ENCODE measurements at regions not wholly inside any gene's neighbourhood (a gene's known extent, or its start where the extent isn't known, plus 50 kb on each side); places are given as distances from the start of the nearest gene placed in this dataset.

DNA sequence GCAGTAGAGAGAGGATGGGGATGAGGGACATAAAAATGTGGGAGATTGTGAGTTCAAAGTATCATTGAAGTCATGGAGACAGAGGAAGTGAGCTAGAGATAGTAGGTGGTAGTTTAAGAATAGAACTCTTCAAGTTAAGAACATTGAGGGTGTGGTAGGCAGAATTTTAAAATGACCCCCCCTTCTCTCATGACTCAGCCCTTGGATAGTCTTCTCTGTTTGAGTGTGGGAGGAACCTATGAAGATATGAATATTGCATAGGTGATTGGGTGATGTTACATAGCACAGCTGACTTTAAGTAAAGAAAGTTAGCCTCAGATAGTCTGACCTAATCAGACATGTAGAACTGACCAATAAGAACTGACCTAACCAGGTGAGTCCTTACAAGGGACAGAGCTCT, 418.6 kb downstream of the FOXO1 start:
- Histone ChIP-seq H3K27me3 (ENCODE audit: control insufficient read depth in 1 of 2, insufficient read depth in 1 of 2, low read length in 2 of 2) (peaks cover 0 to 7% of the 10 kb centered on the region in 2 experiments), H3K18ac (ENCODE audit: low read depth in 1 of 2, low read length in 2 of 2) (no peak overlapping the region), H3K4me3 (ENCODE audit: insufficient read depth in 1 of 2, low read depth in 1 of 2, low read length in 2 of 2) (no peak overlapping the region), H3K27ac (ENCODE audit: low read length, poor library complexity, severe bottlenecking) (no peak overlapping the region), H2BK15ac (ENCODE audit: low read depth, poor library complexity, severe bottlenecking) (no peak overlapping the region), H2BK12ac (ENCODE audit: low read length in 2 of 2) (no peak overlapping the region), H3K9ac (ENCODE audit: low read length) (no peak overlapping the region), H3K14ac (ENCODE audit: low read length in 2 of 2) (no peak overlapping the region), H4K8ac (ENCODE audit: low read length) (no peak overlapping the region), H2AK5ac (ENCODE audit: low read length, severe bottlenecking) (no peak overlapping the region), H4K91ac (ENCODE audit: low read length) (no peak overlapping the region), H3K23ac (ENCODE audit: low read length in 2 of 2) (no peak overlapping the region), H3K4me2 (ENCODE audit: low read length, poor library complexity, severe bottlenecking) (no peak overlapping the region), H3K4ac (ENCODE audit: low read depth in 1 of 2, low read length in 2 of 2) (no peak overlapping the region), H3K9me3 (ENCODE audit: control insufficient read depth, low read length) (no peaks in the 10 kb centered on the region), H3K36me3 (ENCODE audit: control insufficient read depth in 1 of 2, insufficient read depth in 2 of 2, low read depth in 1 of 2, low read length in 2 of 2) (no peaks in the 10 kb centered on the region), H2BK120ac (ENCODE audit: low read depth, low read length) (no peak overlapping the region), H3K79me1 (replicated peaks; ENCODE audit: low read length, poor library complexity, severe bottlenecking) (no peaks in the 10 kb centered on the region), H3K4me1 (ENCODE audit: control insufficient read depth, insufficient read depth, low read depth, low read length) (no peaks in the 10 kb centered on the region), H2BK5ac (ENCODE audit: low read depth, low read length, poor library complexity, severe bottlenecking) (no peak overlapping the region), H2AFZ (ENCODE audit: low read depth, low read length) (no peak overlapping the region)
- DNase-seq, result no peak

DNA sequence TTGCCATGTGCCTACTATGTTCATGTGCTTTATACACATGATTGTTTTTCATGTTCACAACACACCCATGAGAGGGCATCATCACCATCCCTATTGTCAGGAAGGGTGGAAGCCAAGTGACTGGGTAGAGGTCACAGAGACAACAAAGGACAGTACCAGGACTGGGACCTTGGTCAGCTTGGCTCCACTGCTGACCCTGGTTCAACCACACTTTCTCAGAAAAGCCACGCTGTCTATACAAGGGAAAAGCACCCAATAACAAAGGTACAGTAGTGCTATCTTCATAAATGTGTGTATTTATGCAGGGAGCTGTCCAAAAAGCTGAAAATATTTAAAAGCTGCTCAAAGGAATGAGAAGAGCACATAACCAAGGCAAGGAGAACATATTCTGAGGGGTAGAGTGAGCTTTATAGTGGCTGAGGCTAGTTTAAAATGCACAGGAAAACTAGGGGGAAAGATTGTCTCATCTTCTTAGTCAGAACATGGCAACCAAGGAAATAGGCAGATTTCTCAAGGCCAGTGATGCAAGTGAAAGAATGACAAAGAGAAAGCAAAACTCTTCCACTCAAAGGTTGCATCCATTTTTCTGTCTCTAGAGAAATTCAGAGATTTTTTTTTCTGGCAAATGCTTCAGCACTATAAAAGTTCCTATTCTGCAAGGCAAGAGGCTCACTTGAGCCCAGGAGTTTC, 415.0 kb downstream of the FOXO1 start:
- H3K4me2 ChIP-seq (ENCODE audit: low read length, poor library complexity, severe bottlenecking), result no peak overlapping the region
- H2BK5ac ChIP-seq (ENCODE audit: low read depth, low read length, poor library complexity, severe bottlenecking), result no peak overlapping the region
- H3K4ac ChIP-seq (ENCODE audit: low read depth in 1 of 2, low read length in 2 of 2), result no peak overlapping the region
- peak overlapping the region; percentile 2 for H3K27ac ChIP-seq (ENCODE audit: low read length, poor library complexity, severe bottlenecking)
- H3K4me1 ChIP-seq (ENCODE audit: control insufficient read depth, insufficient read depth, low read depth, low read length), result peaks cover 9% of the 10 kb centered on the region
- no peak overlapping the region for H2AFZ ChIP-seq (ENCODE audit: low read depth, low read length)
- H4K91ac ChIP-seq (ENCODE audit: low read length), result no peak overlapping the region
- H3K27me3 ChIP-seq (ENCODE audit: control insufficient read depth in 1 of 2, insufficient read depth in 1 of 2, low read length in 2 of 2), result peaks cover 0 to 5% of the 10 kb centered on the region in 2 experiments
- no peak overlapping the region for H2BK12ac ChIP-seq (ENCODE audit: low read length in 2 of 2)
- no peaks in the 10 kb centered on the region for H3K79me1 ChIP-seq (replicated peaks; ENCODE audit: low read length, poor library complexity, severe bottlenecking)
- H3K36me3 ChIP-seq (ENCODE audit: control insufficient read depth in 1 of 2, insufficient read depth in 2 of 2, low read depth in 1 of 2, low read length in 2 of 2), result no peaks in the 10 kb centered on the region
- no peak overlapping the region for H3K23ac ChIP-seq (ENCODE audit: low read length in 2 of 2)
- H3K9ac ChIP-seq (ENCODE audit: low read length), result peak overlapping the region; percentile 50
- DNase-seq, result peak; percentile 42
- no peak overlapping the region for H2BK120ac ChIP-seq (ENCODE audit: low read depth, low read length)
- no peak overlapping the region for H3K14ac ChIP-seq (ENCODE audit: low read length in 2 of 2)
- H4K8ac ChIP-seq (ENCODE audit: low read length), result no peak overlapping the region
- no peaks in the 10 kb centered on the region for H3K9me3 ChIP-seq (ENCODE audit: control insufficient read depth, low read length)
- H3K4me3 ChIP-seq (ENCODE audit: insufficient read depth in 1 of 2, low read depth in 1 of 2, low read length in 2 of 2), result no peak overlapping the region
- H3K18ac ChIP-seq (ENCODE audit: low read depth in 1 of 2, low read length in 2 of 2), result peak overlapping the region in 1 of 2 experiments; percentile 34
- H2BK15ac ChIP-seq (ENCODE audit: low read depth, poor library complexity, severe bottlenecking), result no peak overlapping the region
- WGBS, result 86% methylated on average over 1 of the region's 1 CpG
- H2AK5ac ChIP-seq (ENCODE audit: low read length, severe bottlenecking), result no peak overlapping the region

DNA sequence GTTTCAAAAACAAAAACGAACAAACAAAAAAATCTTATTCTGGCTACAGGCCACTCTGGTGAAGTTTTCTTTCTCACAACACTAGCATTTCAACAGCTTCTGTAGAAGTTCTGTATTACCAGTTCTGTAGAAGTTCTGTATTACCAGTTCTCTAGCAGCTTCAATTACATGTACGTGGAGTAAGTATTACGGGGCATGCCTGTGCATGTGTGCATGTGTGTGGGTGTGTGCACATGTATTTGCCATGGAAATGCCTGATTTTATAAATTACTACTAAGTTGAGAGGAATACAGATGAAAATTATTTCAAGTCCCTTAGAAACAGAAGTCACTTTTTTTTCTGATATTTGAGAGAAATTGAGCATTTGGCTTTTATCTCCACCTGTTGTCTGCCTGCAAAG, 414.2 kb downstream of the FOXO1 start:
- H3K4ac ChIP-seq (ENCODE audit: low read depth in 1 of 2, low read length in 2 of 2), result no peak overlapping the region
- H4K8ac ChIP-seq (ENCODE audit: low read length), result no peak overlapping the region
- no peak overlapping the region for H2BK15ac ChIP-seq (ENCODE audit: low read depth, poor library complexity, severe bottlenecking)
- H2BK120ac ChIP-seq (ENCODE audit: low read depth, low read length), result no peak overlapping the region
- WGBS, result 94% methylated on average over 2 of the region's 3 CpGs
- H3K14ac ChIP-seq (ENCODE audit: low read length in 2 of 2), result no peak overlapping the region
- no peak overlapping the region for H2AFZ ChIP-seq (ENCODE audit: low read depth, low read length)
- no peak overlapping the region for H3K23ac ChIP-seq (ENCODE audit: low read length in 2 of 2)
- H3K79me1 ChIP-seq (replicated peaks; ENCODE audit: low read length, poor library complexity, severe bottlenecking), result no peaks in the 10 kb centered on the region
- H3K4me3 ChIP-seq (ENCODE audit: insufficient read depth in 1 of 2, low read depth in 1 of 2, low read length in 2 of 2), result no peak overlapping the region
- peaks cover 9% of the 10 kb centered on the region for H3K4me1 ChIP-seq (ENCODE audit: control insufficient read depth, insufficient read depth, low read depth, low read length)
- H3K36me3 ChIP-seq (ENCODE audit: control insufficient read depth in 1 of 2, insufficient read depth in 2 of 2, low read depth in 1 of 2, low read length in 2 of 2), result no peaks in the 10 kb centered on the region
- H3K9me3 ChIP-seq (ENCODE audit: control insufficient read depth, low read length), result no peaks in the 10 kb centered on the region
- no peak overlapping the region for H3K27ac ChIP-seq (ENCODE audit: low read length, poor library complexity, severe bottlenecking)
- H2AK5ac ChIP-seq (ENCODE audit: low read length, severe bottlenecking), result no peak overlapping the region
- peaks cover 0 to 5% of the 10 kb centered on the region in 2 experiments for H3K27me3 ChIP-seq (ENCODE audit: control insufficient read depth in 1 of 2, insufficient read depth in 1 of 2, low read length in 2 of 2)
- no peak for DNase-seq
- peak overlapping the region; percentile 50 for H3K9ac ChIP-seq (ENCODE audit: low read length)
- H3K4me2 ChIP-seq (ENCODE audit: low read length, poor library complexity, severe bottlenecking), result no peak overlapping the region
- H2BK12ac ChIP-seq (ENCODE audit: low read length in 2 of 2), result no peak overlapping the region
- no peak overlapping the region for H4K91ac ChIP-seq (ENCODE audit: low read length)
- H2BK5ac ChIP-seq (ENCODE audit: low read depth, low read length, poor library complexity, severe bottlenecking), result no peak overlapping the region
- no peak overlapping the region for H3K18ac ChIP-seq (ENCODE audit: low read depth in 1 of 2, low read length in 2 of 2)

DNA sequence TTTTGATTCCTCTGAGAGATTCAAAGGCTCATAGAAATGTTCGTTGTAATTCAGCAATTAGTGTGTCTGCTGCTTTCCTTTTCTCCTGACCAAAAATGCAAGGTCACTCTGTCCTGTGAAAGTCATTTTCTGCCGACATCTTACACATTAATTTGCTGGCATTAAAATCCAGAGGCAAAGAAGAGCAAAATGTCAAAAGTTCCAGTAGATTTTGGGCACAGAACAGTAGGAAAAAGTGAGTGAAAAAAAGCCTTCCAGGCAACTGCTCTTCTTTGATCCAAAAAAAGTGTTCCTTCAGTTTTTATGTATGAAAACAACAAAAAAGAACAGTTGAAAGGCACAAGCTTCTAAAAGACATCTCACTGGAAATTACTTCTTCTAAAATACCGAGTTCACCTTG, 413.8 kb downstream of the FOXO1 start:
- H3K9me3 ChIP-seq (ENCODE audit: control insufficient read depth, low read length), result no peaks in the 10 kb centered on the region
- H2AK5ac ChIP-seq (ENCODE audit: low read length, severe bottlenecking), result no peak overlapping the region
- WGBS, result 81% methylated on average over 3 of the region's 3 CpGs
- H3K9ac ChIP-seq (ENCODE audit: low read length), result no peak overlapping the region
- H2BK5ac ChIP-seq (ENCODE audit: low read depth, low read length, poor library complexity, severe bottlenecking), result no peak overlapping the region
- H2BK12ac ChIP-seq (ENCODE audit: low read length in 2 of 2), result no peak overlapping the region
- H3K27me3 ChIP-seq (ENCODE audit: control insufficient read depth in 1 of 2, insufficient read depth in 1 of 2, low read length in 2 of 2), result peaks cover 0 to 5% of the 10 kb centered on the region in 2 experiments
- H3K4ac ChIP-seq (ENCODE audit: low read depth in 1 of 2, low read length in 2 of 2), result no peak overlapping the region
- no peak overlapping the region for H3K4me2 ChIP-seq (ENCODE audit: low read length, poor library complexity, severe bottlenecking)
- no peaks in the 10 kb centered on the region for H3K36me3 ChIP-seq (ENCODE audit: control insufficient read depth in 1 of 2, insufficient read depth in 2 of 2, low read depth in 1 of 2, low read length in 2 of 2)
- peaks cover 9% of the 10 kb centered on the region for H3K4me1 ChIP-seq (ENCODE audit: control insufficient read depth, insufficient read depth, low read depth, low read length)
- no peak overlapping the region for H4K8ac ChIP-seq (ENCODE audit: low read length)
- no peak overlapping the region for H3K27ac ChIP-seq (ENCODE audit: low read length, poor library complexity, severe bottlenecking)
- no peak overlapping the region for H4K91ac ChIP-seq (ENCODE audit: low read length)
- DNase-seq, result no peak
- no peak overlapping the region for H3K18ac ChIP-seq (ENCODE audit: low read depth in 1 of 2, low read length in 2 of 2)
- no peak overlapping the region for H3K23ac ChIP-seq (ENCODE audit: low read length in 2 of 2)
- no peak overlapping the region for H2BK15ac ChIP-seq (ENCODE audit: low read depth, poor library complexity, severe bottlenecking)
- no peak overlapping the region for H2BK120ac ChIP-seq (ENCODE audit: low read depth, low read length)
- H2AFZ ChIP-seq (ENCODE audit: low read depth, low read length), result no peak overlapping the region
- H3K4me3 ChIP-seq (ENCODE audit: insufficient read depth in 1 of 2, low read depth in 1 of 2, low read length in 2 of 2), result no peak overlapping the region
- H3K14ac ChIP-seq (ENCODE audit: low read length in 2 of 2), result no peak overlapping the region
- H3K79me1 ChIP-seq (replicated peaks; ENCODE audit: low read length, poor library complexity, severe bottlenecking), result no peaks in the 10 kb centered on the region
